ENCODE measurements at regions not wholly inside any gene's neighbourhood (a gene's known extent, or its start where the extent isn't known, plus 50 kb on each side); places are given as distances from the start of the nearest gene placed in this dataset.

DNA sequence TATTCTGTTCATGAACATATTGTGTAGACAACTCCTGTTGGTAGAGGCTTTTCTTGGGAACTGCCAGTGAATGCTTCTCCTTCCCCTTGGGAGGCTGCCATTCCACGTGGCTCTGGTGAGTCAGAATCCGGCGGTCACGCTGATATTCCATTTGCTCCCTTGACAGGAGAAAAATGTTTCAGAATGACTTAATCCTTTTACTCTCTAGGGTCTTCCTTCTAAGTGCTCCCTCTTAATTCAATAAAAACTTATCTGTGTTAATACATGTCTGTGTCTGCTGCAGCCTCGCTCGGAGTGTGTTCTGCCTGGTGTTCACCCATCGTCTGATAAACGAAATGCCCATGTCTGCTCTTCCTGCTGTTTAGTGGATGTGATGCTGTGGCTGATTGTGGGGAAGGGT lies 278.6 kb downstream of the ARHGAP12 start:
- Histone ChIP-seq H3K79me2 (ENCODE audit: control insufficient read depth, insufficient read depth, low read length) (no peaks in the 10 kb centered on the region), H3K4me2 (ENCODE audit: insufficient read depth, low read length) (no peak overlapping the region), H3K36me3 (ENCODE audit: control insufficient read depth, insufficient read depth, low read length) (no peaks in the 10 kb centered on the region), H3K27ac (ENCODE audit: extremely low read depth, low read depth, low read length) (no peak overlapping the region), H2AFZ (ENCODE audit: low read depth, low read length) (no peak overlapping the region), H3K9me3 (replicated peaks; ENCODE audit: control insufficient read depth, insufficient read depth, low read depth, low read length) (no peaks in the 10 kb centered on the region), H4K20me1 (replicated peaks; ENCODE audit: control insufficient read depth, insufficient read depth, low read length) (no peaks in the 10 kb centered on the region; the same call in 1 of the 2 replicates), H3K9ac (ENCODE audit: insufficient read depth in 1 of 2, low read depth in 2 of 2, low read length in 2 of 2) (no peak overlapping the region), H3K4me3 (no peak overlapping the region), H3K4me1 (replicated peaks in 1 of 2; ENCODE audit: control insufficient read depth in 2 of 2, insufficient read depth in 2 of 2, low read length in 2 of 2) (no peaks in the 10 kb centered on the region), H3K9me1 (ENCODE audit: control insufficient read depth, insufficient read depth, low read length) (no peaks in the 10 kb centered on the region), H3K27me3 (ENCODE audit: control insufficient read depth in 2 of 2, insufficient read depth in 2 of 2, low read length in 2 of 2) (peaks cover 2 to 15% of the 10 kb centered on the region in 2 experiments; a peak in 3 of 5 replicates)
- FAIRE-seq = no peak
- in situ Hi-C loops (cut with MboI) = no loop called here
- 0% methylated on average over 8 of the region's 8 CpGs for WGBS (ENCODE audit: insufficient coverage, low coverage, missing lambda C conversion rate)
- ChIA-PET CTCF (ENCODE audit: low intra/inter-chr PET ratio) (no interaction called here), POLR2A (no interaction called here)
- no TSS peak for BruUV-seq (replicated peaks)
- ATAC-seq = no peak
- no peak for DNase-seq (ENCODE audit: extremely low read depth in 1 of 4, low spot score in 3 of 4)
- intact Hi-C loops (cut with micrococcal nuclease) = no loop called here
- TF ChIP-seq ZNF445 (CRISPR knock-in tag; IDR thresholded peaks at IDR 0.05; ENCODE audit: low read depth) = no peak
- no peak for TF ChIP-seq ZNF436 (CRISPR knock-in tag; IDR thresholded peaks at IDR 0.05)
- TF ChIP-seq, protein P1, sequence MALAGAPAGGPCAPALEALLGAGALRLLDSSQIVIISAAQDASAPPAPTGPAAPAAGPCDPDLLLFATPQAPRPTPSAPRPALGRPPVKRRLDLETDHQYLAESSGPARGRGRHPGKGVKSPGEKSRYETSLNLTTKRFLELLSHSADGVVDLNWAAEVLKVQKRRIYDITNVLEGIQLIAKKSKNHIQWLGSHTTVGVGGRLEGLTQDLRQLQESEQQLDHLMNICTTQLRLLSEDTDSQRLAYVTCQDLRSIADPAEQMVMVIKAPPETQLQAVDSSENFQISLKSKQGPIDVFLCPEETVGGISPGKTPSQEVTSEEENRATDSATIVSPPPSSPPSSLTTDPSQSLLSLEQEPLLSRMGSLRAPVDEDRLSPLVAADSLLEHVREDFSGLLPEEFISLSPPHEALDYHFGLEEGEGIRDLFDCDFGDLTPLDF (CRISPR knock-in tag; IDR thresholded peaks at IDR 0.05) = no peak
- TF ChIP-seq ZNF217 (CRISPR knock-in tag; IDR thresholded peaks at IDR 0.05) = no peak
- no peak for TF ChIP-seq MTA1 (IDR thresholded peaks at IDR 0.05; ENCODE audit: borderline replicate concordance)
- peak; percentile 52 for TF ChIP-seq FOSL1 (tag; conservative IDR thresholded peaks at IDR 0.05)

GRCh38 chr10:31648966-31649365 lies 279.7 kb downstream of the ARHGAP12 start:
- Histone ChIP-seq H2AFZ (ENCODE audit: low read depth, low read length) (no peak overlapping the region), H4K20me1 (replicated peaks; ENCODE audit: control insufficient read depth, insufficient read depth, low read length) (no peaks in the 10 kb centered on the region; the same call in 1 of the 2 replicates), H3K36me3 (ENCODE audit: control insufficient read depth, insufficient read depth, low read length) (no peaks in the 10 kb centered on the region), H3K9me1 (ENCODE audit: control insufficient read depth, insufficient read depth, low read length) (no peaks in the 10 kb centered on the region), H3K79me2 (ENCODE audit: control insufficient read depth, insufficient read depth, low read length) (no peaks in the 10 kb centered on the region), H3K9ac (ENCODE audit: insufficient read depth in 1 of 2, low read depth in 2 of 2, low read length in 2 of 2) (no peak overlapping the region), H3K4me2 (ENCODE audit: insufficient read depth, low read length) (no peak overlapping the region), H3K4me3 (no peak overlapping the region), H3K27me3 (ENCODE audit: control insufficient read depth in 2 of 2, insufficient read depth in 2 of 2, low read length in 2 of 2) (peaks cover 2 to 21% of the 10 kb centered on the region in 2 experiments; a peak in 3 of 5 replicates), H3K9me3 (replicated peaks; ENCODE audit: control insufficient read depth, insufficient read depth, low read depth, low read length) (no peaks in the 10 kb centered on the region), H3K27ac (ENCODE audit: extremely low read depth, low read depth, low read length) (no peak overlapping the region), H3K4me1 (replicated peaks in 1 of 2; ENCODE audit: control insufficient read depth in 2 of 2, insufficient read depth in 2 of 2, low read length in 2 of 2) (no peaks in the 10 kb centered on the region)
- no TSS peak for BruUV-seq (replicated peaks)
- intact Hi-C loops (cut with micrococcal nuclease) (no loop called here), in situ Hi-C loops (cut with MboI) (no loop called here)
- DNase-seq (ENCODE audit: extremely low read depth in 1 of 4, low spot score in 3 of 4) (no peak), ATAC-seq (no peak), FAIRE-seq (no peak)
- ChIA-PET CTCF (ENCODE audit: low intra/inter-chr PET ratio) (no interaction called here), POLR2A (no interaction called here)
- TF ChIP-seq KLF16 (IDR thresholded peaks at IDR 0.05) (no peak), MYBL2 (IDR thresholded peaks at IDR 0.05; ENCODE audit: low read depth) (no peak), MYBL2 (CRISPR knock-in tag; IDR thresholded peaks at IDR 0.05; ENCODE audit: borderline replicate concordance) (no peak), ZNF354B (CRISPR knock-in tag; IDR thresholded peaks at IDR 0.05) (no peak)
- TF ChIP-seq, protein P2, sequence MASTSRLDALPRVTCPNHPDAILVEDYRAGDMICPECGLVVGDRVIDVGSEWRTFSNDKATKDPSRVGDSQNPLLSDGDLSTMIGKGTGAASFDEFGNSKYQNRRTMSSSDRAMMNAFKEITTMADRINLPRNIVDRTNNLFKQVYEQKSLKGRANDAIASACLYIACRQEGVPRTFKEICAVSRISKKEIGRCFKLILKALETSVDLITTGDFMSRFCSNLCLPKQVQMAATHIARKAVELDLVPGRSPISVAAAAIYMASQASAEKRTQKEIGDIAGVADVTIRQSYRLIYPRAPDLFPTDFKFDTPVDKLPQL (IDR thresholded peaks at IDR 0.05; ENCODE audit: extremely low read depth, insufficient read length) = no peak
- whole genome bisulfite sequencing (ENCODE audit: insufficient coverage, low coverage, missing lambda C conversion rate) = 0% methylated on average over 7 of the region's 8 CpGs
